SH-SY5Y (cell line): ENCODE measurements at regions not wholly inside any gene's neighbourhood (a gene's known extent, or its start where the extent isn't known, plus 50 kb on each side); places are given as distances from the start of the nearest gene placed in this dataset.

Experiments
- GATA2 ChIP-seq: IDR thresholded peaks from 2 replicates; pipeline ENCODE4 v1.6.1; 2011; ENCODE audit warnings: mild to moderate bottlenecking, low read depth, low read length
- GATA3 ChIP-seq: IDR thresholded peaks from 2 replicates; pipeline ENCODE4 v1.6.1; 2011; ENCODE audit warnings: low read depth, mild to moderate bottlenecking, low read length, moderate library complexity

DNA sequence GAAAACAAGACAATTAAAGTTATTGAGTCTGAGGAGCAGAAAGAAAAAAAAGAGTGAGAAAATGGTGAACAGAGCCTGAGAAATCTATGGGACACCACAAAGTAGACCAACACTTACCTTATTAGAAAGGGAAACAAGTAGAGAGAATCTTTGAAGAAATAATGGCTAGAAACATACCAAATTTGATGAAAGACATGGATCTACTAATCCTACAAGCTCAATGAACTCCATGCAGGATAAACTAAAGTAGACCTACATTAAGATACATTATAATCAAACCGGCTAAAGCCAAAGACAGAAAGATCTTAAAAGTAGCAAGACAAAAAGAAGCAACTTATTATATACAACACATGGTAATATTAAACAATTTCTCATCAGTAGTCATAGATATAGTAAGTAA lies 782.3 kb upstream of the GHITM start:
- TF ChIP-seq GATA3 (no peak), GATA2 (no peak)
